Tibial nerve (tissue), 4 donors: ENCODE measurements at regions not wholly inside any gene's neighbourhood (a gene's known extent, or its start where the extent isn't known, plus 50 kb on each side); places are given as distances from the start of the nearest gene placed in this dataset.

ENCODE experiments used
- CTCF ChIP-seq, 5 experiments: fragments of 200-600 bp in 3 of 5; fragments of 450-650 bp in 2 of 5; sonication (generic) in 3 of 5; IDR thresholded peaks; one replicate each; pipeline ENCODE4 v1.5.1; 2016 to 2019; ENCODE audit warnings: antibody characterized with exemption in 5 of 5, mild to moderate bottlenecking in 3 of 5, moderate library complexity in 2 of 5
- EP300 ChIP-seq, 2 donors: sonication (generic); formaldehyde crosslinking; IDR thresholded peaks; one replicate each; pipeline ENCODE4 v1.6.1; 2017; ENCODE audit warnings: antibody characterized with exemption in 2 of 2, mild to moderate bottlenecking in 1 of 2
- POLR2A ChIP-seq, 2 donors: fragments of 450-650 bp; IDR thresholded peaks; one replicate each; pipeline ENCODE4 v1.6.1; 2017; ENCODE audit warnings: antibody characterized with exemption in 2 of 2, mild to moderate bottlenecking in 2 of 2, moderate library complexity in 2 of 2

GRCh38 chr13:88115976-88116375, 444.8 kb downstream of the SLITRK5 start:
- TF ChIP-seq CTCF (IDR thresholded peaks at IDR 0.05), result no peak
- TF ChIP-seq POLR2A (IDR thresholded peaks at IDR 0.05), result no peak
- TF ChIP-seq EP300 (IDR thresholded peaks at IDR 0.05), result no peak
